ENCODE measurements at regions not wholly inside any gene's neighbourhood (a gene's known extent, or its start where the extent isn't known, plus 50 kb on each side); places are given as distances from the start of the nearest gene placed in this dataset.

GRCh38 chr20:7540018-7540417 is 400.2 kb downstream of the HAO1 start:
- TF ChIP-seq BHLHE40 (IDR thresholded peaks at IDR 0.05; ENCODE audit: low read length) (no peak), ZNF367 (CRISPR knock-in tag; IDR thresholded peaks at IDR 0.05; ENCODE audit: borderline replicate concordance) (no peak), TMF1 (CRISPR knock-in tag; IDR thresholded peaks at IDR 0.05; ENCODE audit: low read depth) (no peak), CTCF (CRISPR knock-in tag; IDR thresholded peaks at IDR 0.05) (no peak), PHB2 (IDR thresholded peaks at IDR 0.05; ENCODE audit: partially characterized antibody) (no peak), ZFP1 (CRISPR knock-in tag; IDR thresholded peaks at IDR 0.05) (no peak), SNAPC4 (CRISPR knock-in tag; IDR thresholded peaks at IDR 0.05) (no peak), IKZF1 (IDR thresholded peaks at IDR 0.05) (no peak), SKIL (CRISPR knock-in tag; IDR thresholded peaks at IDR 0.05; ENCODE audit: borderline replicate concordance) (no peak), ZSCAN5A (CRISPR knock-in tag; IDR thresholded peaks at IDR 0.05; ENCODE audit: borderline replicate concordance) (no peak), CEBPB (IDR thresholded peaks at IDR 0.05; ENCODE audit: borderline replicate concordance, low read depth, low read length) (no peak), RAD51 (IDR thresholded peaks at IDR 0.05; ENCODE audit: borderline replicate concordance) (no peak), GPN1 (CRISPR knock-in tag; IDR thresholded peaks at IDR 0.05; ENCODE audit: borderline replicate concordance) (no peak)
